GM23338 (cell line): ENCODE measurements at regions not wholly inside any gene's neighbourhood (a gene's known extent, or its start where the extent isn't known, plus 50 kb on each side); places are given as distances from the start of the nearest gene placed in this dataset.

Source experiments
- ATAC-seq: fragments of 200-7000 bp; cut with Tn5 transposase; 3 replicates; pipeline ENCODE4 v1.9.1; 2020
- DNase-seq: peaks from one replicate; pipeline ENCODE4 v3.0.0-alpha.2; 2015; ENCODE audit warnings: low spot score
- H2AFZ ChIP-seq: fragments of 200-600 bp; sonication (generic); 2 replicates; pipeline ENCODE4 v1.8.0; 2016; ENCODE audit warnings: antibody characterized with exemption, mild to moderate bottlenecking, moderate library complexity
- H3F3A ChIP-seq: fragments of 200-600 bp; sonication (generic); replicated peaks from 2 replicates; pipeline ENCODE4 v1.8.0; 2017; ENCODE audit warnings: antibody characterized with exemption, mixed run types, low read depth
- H3K27ac ChIP-seq: fragments of 200-600 bp; sonication (generic); 2 replicates; pipeline ENCODE4 v1.6.1; 2016; ENCODE audit warnings: low read depth
- H3K27me3 ChIP-seq: fragments of 200-600 bp; sonication (generic); 2 replicates; pipeline ENCODE4 v1.8.0; 2016; ENCODE audit warnings: mild to moderate bottlenecking, mixed run types, moderate library complexity; ENCODE audit not compliant: insufficient read depth
- H3K36me3 ChIP-seq: fragments of 200-600 bp; sonication (generic); 2 replicates; pipeline ENCODE4 v1.8.0; 2016; ENCODE audit warnings: mild to moderate bottlenecking; ENCODE audit not compliant: insufficient read depth
- H3K4me1 ChIP-seq: fragments of 200-600 bp; sonication (generic); 2 replicates; pipeline ENCODE4 v1.8.0; 2016; ENCODE audit warnings: mild to moderate bottlenecking, moderate library complexity; ENCODE audit not compliant: insufficient read depth
- H3K4me2 ChIP-seq: fragments of 200-600 bp; sonication (generic); 2 replicates; pipeline ENCODE4 v1.7.1; 2017; ENCODE audit warnings: mixed run types
- H3K4me3 ChIP-seq: fragments of 200-600 bp; sonication (generic); 2 replicates; pipeline ENCODE4 v1.6.1; 2016; ENCODE audit warnings: mixed run types
- H3K79me2 ChIP-seq: fragments of 200-600 bp; sonication (generic); replicated peaks from 2 replicates; pipeline ENCODE4 v1.8.0; 2017; ENCODE audit warnings: mild to moderate bottlenecking; ENCODE audit not compliant: insufficient read depth
- H3K9me2 ChIP-seq: fragments of 200-600 bp; sonication (generic); 2 replicates; pipeline ENCODE4 v1.8.0; 2017; ENCODE audit not compliant: insufficient read depth
- H4K20me1 ChIP-seq: fragments of 200-600 bp; sonication (generic); replicated peaks from 2 replicates; pipeline ENCODE4 v1.8.0; 2017; ENCODE audit warnings: mild to moderate bottlenecking; ENCODE audit not compliant: insufficient read depth
- H3K27ac Mint-ChIP-seq: 2 replicates; pipeline ENCODE4 v1.8.0; 2020; ENCODE audit warnings: inconsistent platforms, mild to moderate bottlenecking, moderate library complexity, mixed read lengths
- H3K27me3 Mint-ChIP-seq: 3 replicates; pipeline ENCODE4 v1.8.0; 2022; ENCODE audit warnings: low read depth, mild to moderate bottlenecking, moderate library complexity, mixed read lengths, inconsistent platforms; ENCODE audit not compliant: insufficient read depth, poor library complexity
- H3K36me3 Mint-ChIP-seq: 3 replicates; pipeline ENCODE4 v1.8.0; 2021; ENCODE audit warnings: low read depth, mild to moderate bottlenecking, inconsistent platforms, moderate library complexity, mixed read lengths
- H3K4me1 Mint-ChIP-seq: 3 replicates; pipeline ENCODE4 v1.8.0; 2020; ENCODE audit warnings: mild to moderate bottlenecking, inconsistent platforms, mixed read lengths
- H3K4me3 Mint-ChIP-seq: 3 replicates; pipeline ENCODE4 v1.8.0; 2021; ENCODE audit warnings: moderate library complexity, mild to moderate bottlenecking, inconsistent platforms, mixed read lengths
- H3K9me3 Mint-ChIP-seq: 3 replicates; pipeline ENCODE4 v1.8.0; 2020; ENCODE audit warnings: moderate library complexity, mild to moderate bottlenecking, inconsistent platforms, mixed read lengths
- CREB1 ChIP-seq: fragments of 250-450 bp; sonication (Bioruptor Pico); IDR thresholded peaks from 2 replicates; pipeline ENCODE4 v1.5.0; 2020; ENCODE audit warnings: low read depth, mild to moderate bottlenecking, moderate library complexity
- EZH2phosphoT487 ChIP-seq: fragments of 200-600 bp; sonication (generic); IDR thresholded peaks from one replicate; pipeline ENCODE4 v1.8.1; 2018; ENCODE audit warnings: antibody characterized with exemption; ENCODE audit not compliant: unreplicated experiment
- NANOG ChIP-seq: IDR thresholded peaks from 2 replicates; pipeline ENCODE4 v1.6.1; 2016; ENCODE audit warnings: antibody characterized with exemption, borderline replicate concordance
- POLR2AphosphoS5 ChIP-seq: IDR thresholded peaks from 2 replicates; pipeline ENCODE4 v1.6.1; 2016; ENCODE audit warnings: antibody characterized with exemption, low read depth
- ZNF331 ChIP-seq: fragments of 250-450 bp; sonication (Bioruptor Pico); IDR thresholded peaks from 2 replicates; pipeline ENCODE4 v1.5.0; 2020; ENCODE audit warnings: low read depth, mild to moderate bottlenecking, moderate library complexity
- ZNF462 ChIP-seq: fragments of 250-450 bp; sonication (Bioruptor Pico); IDR thresholded peaks from 2 replicates; pipeline ENCODE4 v1.5.0; 2020; ENCODE audit warnings: mild to moderate bottlenecking, moderate library complexity
- TF ChIP-seq, protein P1 (sequence below): IDR thresholded peaks from 2 replicates; pipeline ENCODE4 v1.6.1; 2016; ENCODE audit warnings: antibody characterized with exemption

- TF ChIP-seq ZNF462 (CRISPR knock-in tag) (no peak), CREB1 (no peak), POLR2AphosphoS5 (no peak), ZNF331 (no peak)
These were observed 133.4 kb upstream of the ITGA6 start (continued) for GRCh38 chr2:172293952-172294351.

- H2AFZ ChIP-seq = no peak overlapping the region
- H3K79me2 ChIP-seq = no peaks in the 10 kb centered on the region
- peaks cover 38% of the 10 kb centered on the region; the same call in 1 of the 2 replicates for H3K27me3 ChIP-seq
- H3K36me3 Mint-ChIP-seq = peaks cover 3% of the 10 kb centered on the region; the same call in 1 of the 3 replicates
- H3K4me2 ChIP-seq = no peak overlapping the region
- peaks cover 11% of the 10 kb centered on the region for H3K27me3 Mint-ChIP-seq
- no peaks in the 10 kb centered on the region for H4K20me1 ChIP-seq
- peaks cover 30% of the 10 kb centered on the region for H3K4me1 ChIP-seq
- no peak overlapping the region for H3K27ac ChIP-seq
- H3K27ac Mint-ChIP-seq = no peak overlapping the region
- H3F3A ChIP-seq = no peaks in the 10 kb centered on the region
- H3K9me3 Mint-ChIP-seq = peaks cover 3% of the 10 kb centered on the region; the same call in 2 of the 3 replicates
- no peak overlapping the region for H3K4me3 ChIP-seq
- peaks cover 13% of the 10 kb centered on the region; the same call in 1 of the 2 replicates for H3K9me2 ChIP-seq
- no peak overlapping the region for H3K4me3 Mint-ChIP-seq
- peaks cover 32% of the 10 kb centered on the region for H3K4me1 Mint-ChIP-seq
- ATAC-seq = no peak
- DNase-seq = no peak
- H3K36me3 ChIP-seq = no peaks in the 10 kb centered on the region
- TF ChIP-seq, protein P1, sequence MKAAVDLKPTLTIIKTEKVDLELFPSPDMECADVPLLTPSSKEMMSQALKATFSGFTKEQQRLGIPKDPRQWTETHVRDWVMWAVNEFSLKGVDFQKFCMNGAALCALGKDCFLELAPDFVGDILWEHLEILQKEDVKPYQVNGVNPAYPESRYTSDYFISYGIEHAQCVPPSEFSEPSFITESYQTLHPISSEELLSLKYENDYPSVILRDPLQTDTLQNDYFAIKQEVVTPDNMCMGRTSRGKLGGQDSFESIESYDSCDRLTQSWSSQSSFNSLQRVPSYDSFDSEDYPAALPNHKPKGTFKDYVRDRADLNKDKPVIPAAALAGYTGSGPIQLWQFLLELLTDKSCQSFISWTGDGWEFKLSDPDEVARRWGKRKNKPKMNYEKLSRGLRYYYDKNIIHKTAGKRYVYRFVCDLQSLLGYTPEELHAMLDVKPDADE = no peak
- TF ChIP-seq EZH2phosphoT487 (no peak), ZNF462 (CRISPR knock-in tag) (no peak), NANOG (no peak)
These were observed 132.4 kb upstream of the ITGA6 start for GRCh38 chr2:172294983-172295382.
